ENCODE measurements at regions not wholly inside any gene's neighbourhood (a gene's known extent, or its start where the extent isn't known, plus 50 kb on each side); places are given as distances from the start of the nearest gene placed in this dataset.

DNA sequence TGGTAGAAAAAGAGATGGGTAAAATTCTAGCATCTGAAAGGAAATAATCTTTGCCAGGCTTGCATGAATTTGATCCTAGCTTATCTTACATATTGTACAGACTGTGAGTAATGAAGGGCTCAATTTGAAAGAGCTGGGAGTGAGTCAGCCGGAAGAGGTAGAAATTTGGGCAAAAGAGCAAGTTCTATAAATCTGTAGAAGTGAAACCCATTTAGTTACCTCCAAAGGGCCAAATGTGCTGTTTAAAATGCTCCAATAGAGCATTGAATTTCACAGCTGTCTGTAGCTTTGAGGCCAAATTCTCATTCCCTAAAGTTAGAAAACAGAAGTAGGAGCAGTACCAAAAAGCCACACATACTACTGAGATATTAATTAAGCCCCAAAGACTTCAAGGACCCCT, 466.1 kb downstream of the BTBD3 start:
- ATAC-seq = no peak
- TF ChIP-seq GLIS3 (CRISPR knock-in tag; IDR thresholded peaks at IDR 0.05) (no peak), ESRRG (CRISPR knock-in tag; IDR thresholded peaks at IDR 0.05) (no peak), BACH2 (CRISPR knock-in tag; IDR thresholded peaks at IDR 0.05; ENCODE audit: borderline replicate concordance) (no peak), ZFP3 (CRISPR knock-in tag; IDR thresholded peaks at IDR 0.05) (no peak), PPARA (CRISPR knock-in tag; IDR thresholded peaks at IDR 0.05; ENCODE audit: borderline replicate concordance) (no peak), ZNF70 (CRISPR knock-in tag; IDR thresholded peaks at IDR 0.05) (no peak), TCF4 (CRISPR knock-in tag; IDR thresholded peaks at IDR 0.05; ENCODE audit: borderline replicate concordance) (no peak), ARNTL (CRISPR knock-in tag; IDR thresholded peaks at IDR 0.05; ENCODE audit: borderline replicate concordance, low read depth) (no peak), RARB (CRISPR knock-in tag; IDR thresholded peaks at IDR 0.05) (no peak), OSR1 (CRISPR knock-in tag; IDR thresholded peaks at IDR 0.05) (no peak)
- TF ChIP-seq, protein P1, sequence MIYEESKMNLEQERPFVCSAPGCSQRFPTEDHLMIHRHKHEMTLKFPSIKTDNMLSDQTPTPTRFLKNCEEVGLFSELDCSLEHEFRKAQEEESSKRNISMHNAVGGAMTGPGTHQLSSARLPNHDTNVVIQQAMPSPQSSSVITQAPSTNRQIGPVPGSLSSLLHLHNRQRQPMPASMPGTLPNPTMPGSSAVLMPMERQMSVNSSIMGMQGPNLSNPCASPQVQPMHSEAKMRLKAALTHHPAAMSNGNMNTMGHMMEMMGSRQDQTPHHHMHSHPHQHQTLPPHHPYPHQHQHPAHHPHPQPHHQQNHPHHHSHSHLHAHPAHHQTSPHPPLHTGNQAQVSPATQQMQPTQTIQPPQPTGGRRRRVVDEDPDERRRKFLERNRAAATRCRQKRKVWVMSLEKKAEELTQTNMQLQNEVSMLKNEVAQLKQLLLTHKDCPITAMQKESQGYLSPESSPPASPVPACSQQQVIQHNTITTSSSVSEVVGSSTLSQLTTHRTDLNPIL (CRISPR knock-in tag; IDR thresholded peaks at IDR 0.05; ENCODE audit: low read depth) = no peak
- TF ChIP-seq, protein P2, sequence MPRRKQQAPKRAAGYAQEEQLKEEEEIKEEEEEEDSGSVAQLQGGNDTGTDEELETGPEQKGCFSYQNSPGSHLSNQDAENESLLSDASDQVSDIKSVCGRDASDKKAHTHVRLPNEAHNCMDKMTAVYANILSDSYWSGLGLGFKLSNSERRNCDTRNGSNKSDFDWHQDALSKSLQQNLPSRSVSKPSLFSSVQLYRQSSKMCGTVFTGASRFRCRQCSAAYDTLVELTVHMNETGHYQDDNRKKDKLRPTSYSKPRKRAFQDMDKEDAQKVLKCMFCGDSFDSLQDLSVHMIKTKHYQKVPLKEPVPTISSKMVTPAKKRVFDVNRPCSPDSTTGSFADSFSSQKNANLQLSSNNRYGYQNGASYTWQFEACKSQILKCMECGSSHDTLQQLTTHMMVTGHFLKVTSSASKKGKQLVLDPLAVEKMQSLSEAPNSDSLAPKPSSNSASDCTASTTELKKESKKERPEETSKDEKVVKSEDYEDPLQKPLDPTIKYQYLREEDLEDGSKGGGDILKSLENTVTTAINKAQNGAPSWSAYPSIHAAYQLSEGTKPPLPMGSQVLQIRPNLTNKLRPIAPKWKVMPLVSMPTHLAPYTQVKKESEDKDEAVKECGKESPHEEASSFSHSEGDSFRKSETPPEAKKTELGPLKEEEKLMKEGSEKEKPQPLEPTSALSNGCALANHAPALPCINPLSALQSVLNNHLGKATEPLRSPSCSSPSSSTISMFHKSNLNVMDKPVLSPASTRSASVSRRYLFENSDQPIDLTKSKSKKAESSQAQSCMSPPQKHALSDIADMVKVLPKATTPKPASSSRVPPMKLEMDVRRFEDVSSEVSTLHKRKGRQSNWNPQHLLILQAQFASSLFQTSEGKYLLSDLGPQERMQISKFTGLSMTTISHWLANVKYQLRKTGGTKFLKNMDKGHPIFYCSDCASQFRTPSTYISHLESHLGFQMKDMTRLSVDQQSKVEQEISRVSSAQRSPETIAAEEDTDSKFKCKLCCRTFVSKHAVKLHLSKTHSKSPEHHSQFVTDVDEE (CRISPR knock-in tag; IDR thresholded peaks at IDR 0.05) = no peak
- TF ChIP-seq, protein P3, sequence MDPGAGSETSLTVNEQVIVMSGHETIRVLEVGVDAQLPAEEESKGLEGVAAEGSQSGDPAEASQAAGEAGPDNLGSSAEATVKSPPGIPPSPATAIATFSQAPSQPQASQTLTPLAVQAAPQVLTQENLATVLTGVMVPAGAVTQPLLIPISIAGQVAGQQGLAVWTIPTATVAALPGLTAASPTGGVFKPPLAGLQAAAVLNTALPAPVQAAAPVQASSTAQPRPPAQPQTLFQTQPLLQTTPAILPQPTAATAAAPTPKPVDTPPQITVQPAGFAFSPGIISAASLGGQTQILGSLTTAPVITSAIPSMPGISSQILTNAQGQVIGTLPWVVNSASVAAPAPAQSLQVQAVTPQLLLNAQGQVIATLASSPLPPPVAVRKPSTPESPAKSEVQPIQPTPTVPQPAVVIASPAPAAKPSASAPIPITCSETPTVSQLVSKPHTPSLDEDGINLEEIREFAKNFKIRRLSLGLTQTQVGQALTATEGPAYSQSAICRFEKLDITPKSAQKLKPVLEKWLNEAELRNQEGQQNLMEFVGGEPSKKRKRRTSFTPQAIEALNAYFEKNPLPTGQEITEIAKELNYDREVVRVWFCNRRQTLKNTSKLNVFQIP (CRISPR knock-in tag; IDR thresholded peaks at IDR 0.05; ENCODE audit: borderline replicate concordance, low read depth) = no peak
- TF ChIP-seq, protein P4, sequence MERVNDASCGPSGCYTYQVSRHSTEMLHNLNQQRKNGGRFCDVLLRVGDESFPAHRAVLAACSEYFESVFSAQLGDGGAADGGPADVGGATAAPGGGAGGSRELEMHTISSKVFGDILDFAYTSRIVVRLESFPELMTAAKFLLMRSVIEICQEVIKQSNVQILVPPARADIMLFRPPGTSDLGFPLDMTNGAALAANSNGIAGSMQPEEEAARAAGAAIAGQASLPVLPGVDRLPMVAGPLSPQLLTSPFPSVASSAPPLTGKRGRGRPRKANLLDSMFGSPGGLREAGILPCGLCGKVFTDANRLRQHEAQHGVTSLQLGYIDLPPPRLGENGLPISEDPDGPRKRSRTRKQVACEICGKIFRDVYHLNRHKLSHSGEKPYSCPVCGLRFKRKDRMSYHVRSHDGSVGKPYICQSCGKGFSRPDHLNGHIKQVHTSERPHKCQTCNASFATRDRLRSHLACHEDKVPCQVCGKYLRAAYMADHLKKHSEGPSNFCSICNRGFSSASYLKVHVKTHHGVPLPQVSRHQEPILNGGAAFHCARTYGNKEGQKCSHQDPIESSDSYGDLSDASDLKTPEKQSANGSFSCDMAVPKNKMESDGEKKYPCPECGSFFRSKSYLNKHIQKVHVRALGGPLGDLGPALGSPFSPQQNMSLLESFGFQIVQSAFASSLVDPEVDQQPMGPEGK (CRISPR knock-in tag; IDR thresholded peaks at IDR 0.05; ENCODE audit: borderline replicate concordance) = no peak

DNA sequence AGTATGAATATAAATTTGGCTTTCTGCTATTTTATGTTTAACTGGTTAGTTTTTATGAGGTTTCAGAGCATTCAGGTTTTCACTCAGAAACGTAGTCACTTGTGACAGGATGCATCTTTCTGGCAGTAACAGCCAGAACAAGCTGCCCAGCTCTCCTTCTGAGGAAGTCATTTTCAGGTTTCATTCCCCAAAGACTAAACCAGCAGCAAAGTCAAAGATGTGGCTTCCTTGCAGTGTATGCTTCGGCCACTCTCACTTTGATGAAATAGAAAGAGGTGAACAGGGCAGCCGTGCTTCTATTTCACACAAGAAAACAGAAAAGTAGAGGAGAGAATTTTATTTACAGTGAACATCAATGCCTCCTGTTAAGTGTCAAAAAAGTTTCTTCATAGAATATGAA, 469.1 kb downstream of the BTBD3 start:
- TF ChIP-seq, protein P4 (CRISPR knock-in tag; IDR thresholded peaks at IDR 0.05; ENCODE audit: borderline replicate concordance) = no peak
- no peak for TF ChIP-seq ISL1 (CRISPR knock-in tag; IDR thresholded peaks at IDR 0.05)
- no peak for TF ChIP-seq PPARA (CRISPR knock-in tag; IDR thresholded peaks at IDR 0.05; ENCODE audit: borderline replicate concordance)
- no peak for TF ChIP-seq CSDC2 (CRISPR knock-in tag; IDR thresholded peaks at IDR 0.05)
- no peak for TF ChIP-seq ZNF565 (CRISPR knock-in tag; conservative IDR thresholded peaks at IDR 0.05; ENCODE audit: low read depth)
- TF ChIP-seq, protein P2 (CRISPR knock-in tag; IDR thresholded peaks at IDR 0.05) = no peak
- no peak for TF ChIP-seq GLIS3 (CRISPR knock-in tag; IDR thresholded peaks at IDR 0.05)
- TF ChIP-seq, protein P1 (CRISPR knock-in tag; IDR thresholded peaks at IDR 0.05; ENCODE audit: low read depth) = no peak
- TF ChIP-seq TOX (CRISPR knock-in tag; IDR thresholded peaks at IDR 0.05; ENCODE audit: borderline replicate concordance) = no peak
- TF ChIP-seq ZC3H10 (CRISPR knock-in tag; IDR thresholded peaks at IDR 0.05) = no peak
- TF ChIP-seq, protein P3 (CRISPR knock-in tag; IDR thresholded peaks at IDR 0.05; ENCODE audit: borderline replicate concordance, low read depth) = no peak
- TF ChIP-seq OSR1 (CRISPR knock-in tag; IDR thresholded peaks at IDR 0.05) = no peak
- TF ChIP-seq ARNTL (CRISPR knock-in tag; IDR thresholded peaks at IDR 0.05; ENCODE audit: borderline replicate concordance, low read depth) = no peak
- no peak for TF ChIP-seq ZNF70 (CRISPR knock-in tag; IDR thresholded peaks at IDR 0.05)
- TF ChIP-seq ESRRG (CRISPR knock-in tag; IDR thresholded peaks at IDR 0.05) = no peak
- TF ChIP-seq, protein P5, sequence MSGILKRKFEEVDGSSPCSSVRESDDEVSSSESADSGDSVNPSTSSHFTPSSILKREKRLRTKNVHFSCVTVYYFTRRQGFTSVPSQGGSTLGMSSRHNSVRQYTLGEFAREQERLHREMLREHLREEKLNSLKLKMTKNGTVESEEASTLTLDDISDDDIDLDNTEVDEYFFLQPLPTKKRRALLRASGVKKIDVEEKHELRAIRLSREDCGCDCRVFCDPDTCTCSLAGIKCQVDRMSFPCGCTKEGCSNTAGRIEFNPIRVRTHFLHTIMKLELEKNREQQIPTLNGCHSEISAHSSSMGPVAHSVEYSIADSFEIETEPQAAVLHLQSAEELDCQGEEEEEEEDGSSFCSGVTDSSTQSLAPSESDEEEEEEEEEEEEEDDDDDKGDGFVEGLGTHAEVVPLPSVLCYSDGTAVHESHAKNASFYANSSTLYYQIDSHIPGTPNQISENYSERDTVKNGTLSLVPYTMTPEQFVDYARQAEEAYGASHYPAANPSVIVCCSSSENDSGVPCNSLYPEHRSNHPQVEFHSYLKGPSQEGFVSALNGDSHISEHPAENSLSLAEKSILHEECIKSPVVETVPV (CRISPR knock-in tag; IDR thresholded peaks at IDR 0.05) = no peak
- no peak for TF ChIP-seq RARB (CRISPR knock-in tag; IDR thresholded peaks at IDR 0.05)
- TF ChIP-seq ZFP30 (CRISPR knock-in tag; IDR thresholded peaks at IDR 0.05) = no peak
- ATAC-seq = no peak
